Dedifferentiated amniotic fluid mesenchymal stem cell (primary cell): ENCODE measurements at regions not wholly inside any gene's neighbourhood (a gene's known extent, or its start where the extent isn't known, plus 50 kb on each side); places are given as distances from the start of the nearest gene placed in this dataset.

Source experiments
- DNase-seq: peaks from one replicate; pipeline ENCODE4 v3.0.0-alpha.2; 2016; ENCODE audit errors: extremely low spot score

GRCh38 chr11:26777372-26777808 is 55.5 kb upstream of the SLC5A12 start:
- no peak for DNase-seq

- DNase-seq, result peak; percentile 43
Measured at GRCh38 chr11:26778000-26778757, 56.3 kb upstream of the SLC5A12 start.

DNA sequence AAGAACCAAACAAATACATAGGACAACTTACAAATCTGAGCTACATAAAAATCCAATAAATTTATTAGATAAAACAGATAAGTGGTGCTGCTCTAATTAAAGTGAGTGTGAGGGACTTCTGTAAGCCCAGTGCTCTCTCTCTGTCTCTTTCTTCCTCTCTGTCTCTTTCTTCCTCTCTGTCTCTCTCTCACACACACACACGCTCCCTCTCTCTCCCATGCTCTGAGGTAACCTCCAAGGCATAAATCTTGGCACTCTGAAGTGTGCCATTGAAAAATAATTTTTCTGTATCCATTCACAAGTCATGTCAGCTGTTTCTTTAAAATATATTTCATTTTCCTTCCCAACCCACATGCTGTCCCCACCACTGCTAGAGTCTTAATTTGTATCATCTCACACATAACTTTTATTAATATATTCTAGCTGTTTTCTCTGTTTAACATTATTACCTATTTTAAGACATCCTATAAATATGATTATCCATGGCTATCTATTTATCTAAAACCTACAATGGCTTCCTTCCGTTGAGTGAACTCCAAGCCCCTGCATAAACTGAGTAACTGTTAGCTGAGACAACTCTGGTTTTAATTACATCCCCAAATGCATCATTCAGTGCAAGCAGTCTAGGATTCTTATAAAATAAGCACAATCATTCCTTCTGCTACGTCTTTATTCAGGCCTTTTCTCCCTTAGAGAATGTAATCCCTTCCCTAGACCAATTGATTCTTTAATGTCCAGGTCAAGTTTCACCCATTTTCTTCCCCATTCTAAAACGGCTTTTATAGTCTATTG is 57.4 kb upstream of the SLC5A12 start:
- no peak for DNase-seq

GRCh38 chr11:26780376-26781085 is 58.7 kb upstream of the SLC5A12 start:
- DNase-seq, result peak; percentile 54

DNA sequence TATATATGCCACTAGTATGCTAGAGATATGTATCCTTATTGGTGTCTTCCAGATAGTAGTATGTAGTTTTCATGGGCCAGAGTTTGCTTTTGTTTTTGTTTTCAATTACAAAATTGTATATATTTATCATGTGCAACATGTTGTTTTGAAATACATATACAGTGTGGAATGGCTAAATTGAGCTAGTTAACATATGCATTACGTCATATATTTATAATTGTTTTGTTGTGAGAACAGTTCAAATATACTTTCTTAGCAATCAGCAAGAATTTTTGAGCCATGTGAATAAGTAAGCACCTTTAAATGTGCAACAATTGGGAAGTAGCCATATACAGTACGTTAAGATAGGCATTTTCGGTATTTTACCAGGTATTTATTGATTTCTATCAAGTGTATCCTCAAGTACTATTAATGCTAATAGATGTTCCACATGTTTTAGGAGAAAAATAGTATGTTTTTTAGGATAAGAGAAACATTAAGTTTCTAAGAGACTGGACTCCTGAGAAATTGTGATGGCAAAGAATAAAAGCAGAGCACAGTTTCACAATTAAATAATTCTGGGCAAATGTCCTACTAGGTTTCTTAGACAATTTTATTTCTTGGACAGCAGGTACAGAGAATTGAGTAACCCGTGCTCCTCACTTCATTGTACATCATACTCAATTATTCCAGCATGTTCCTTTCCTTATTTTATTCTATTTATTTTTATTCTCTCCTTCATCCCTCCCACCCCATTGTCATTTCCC is 60.5 kb upstream of the SLC5A12 start:
- no peak for DNase-seq

- no peak for DNase-seq
Measured at GRCh38 chr11:26783997-26784396, 62.1 kb upstream of the SLC5A12 start.

DNA sequence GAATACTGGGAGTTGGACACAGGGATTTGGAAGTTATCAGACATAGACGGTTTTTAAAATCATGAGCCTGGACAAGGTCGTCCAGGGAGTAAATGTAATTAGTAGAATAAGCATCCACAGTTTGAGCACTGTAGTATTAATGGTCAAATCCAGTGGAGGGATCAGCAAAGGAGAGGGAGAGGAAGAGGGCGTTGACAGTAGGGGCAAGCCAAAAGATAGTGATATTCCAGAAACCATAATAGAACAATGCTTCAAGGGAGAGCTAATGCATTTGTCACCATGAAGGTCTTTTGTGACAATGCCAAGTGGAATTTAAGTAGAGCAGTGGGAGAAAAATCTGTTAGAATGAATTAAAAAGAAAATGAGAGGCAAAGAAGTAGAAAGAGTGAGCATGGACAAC is 68.9 kb upstream of the SLC5A12 start:
- DNase-seq, result no peak

GRCh38 chr11:26792941-26793340 is 71.1 kb upstream of the SLC5A12 start:
- DNase-seq, result peak; percentile 45

DNA sequence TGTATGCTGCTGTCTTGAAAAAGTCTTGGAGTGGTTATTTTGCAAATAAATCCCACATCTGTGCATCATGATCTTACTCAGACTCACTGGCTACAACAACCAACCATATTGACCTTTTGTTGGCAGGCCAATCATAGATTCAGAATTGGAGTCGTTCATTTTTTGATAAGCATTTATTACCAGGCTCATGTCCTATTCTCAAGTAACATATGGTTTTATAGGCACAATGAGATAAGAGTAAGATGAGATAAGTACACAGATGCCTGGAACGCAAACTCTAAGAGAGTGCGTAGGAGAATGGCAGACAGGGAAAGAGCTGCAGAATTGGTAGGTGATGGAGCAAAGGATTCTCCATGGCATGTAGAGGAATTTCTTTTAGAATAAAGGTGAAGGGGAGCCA is 71.6 kb upstream of the SLC5A12 start:
- DNase-seq, result no peak

GRCh38 chr11:26801601-26802000 is 79.7 kb upstream of the SLC5A12 start:
- DNase-seq, result no peak

DNA sequence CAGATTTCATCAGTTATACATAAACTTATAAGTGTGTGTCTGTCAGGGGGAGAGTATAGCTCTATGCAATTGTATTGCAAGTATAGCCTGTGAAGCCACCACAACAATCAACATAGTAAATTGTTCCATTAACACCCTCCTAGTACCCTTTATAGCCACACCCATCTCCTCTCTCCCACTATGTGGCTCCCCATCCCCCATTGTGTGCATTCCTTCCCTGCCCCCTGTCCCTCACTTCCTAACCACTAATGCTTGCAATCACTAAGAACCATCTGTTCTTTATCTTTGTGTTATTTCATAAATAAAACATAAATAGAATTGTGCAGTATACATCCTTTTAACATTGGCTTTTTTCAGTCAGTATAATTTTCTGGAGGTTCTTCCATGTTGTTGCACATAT is 83.1 kb upstream of the SLC5A12 start:
- DNase-seq, result no peak

DNA sequence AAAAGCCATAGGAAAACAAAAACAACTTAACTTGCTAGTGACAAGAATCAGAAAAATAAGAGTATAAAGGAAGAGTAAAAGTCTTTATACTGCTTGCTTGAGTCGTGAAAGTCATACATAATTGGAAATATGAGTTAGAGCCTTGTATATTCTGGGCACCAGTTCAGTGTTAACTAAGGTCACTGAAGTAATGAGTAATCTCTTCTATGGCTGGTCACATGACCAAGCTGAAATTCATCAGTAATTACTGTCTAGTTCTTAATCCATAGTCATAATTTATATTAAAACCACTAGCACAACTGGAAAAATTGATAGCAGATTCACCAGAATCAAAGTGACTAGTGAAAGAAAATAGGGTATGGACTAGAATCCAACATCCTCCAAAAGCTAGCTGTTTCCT is 84.4 kb upstream of the SLC5A12 start:
- DNase-seq, result peak; percentile 16

- DNase-seq, result peak; percentile 97
Measured at GRCh38 chr11:26820739-26821138, 98.9 kb upstream of the SLC5A12 start.

- DNase-seq, result no peak
Measured at GRCh38 chr11:26823963-26824362, 102.1 kb upstream of the SLC5A12 start.

DNA sequence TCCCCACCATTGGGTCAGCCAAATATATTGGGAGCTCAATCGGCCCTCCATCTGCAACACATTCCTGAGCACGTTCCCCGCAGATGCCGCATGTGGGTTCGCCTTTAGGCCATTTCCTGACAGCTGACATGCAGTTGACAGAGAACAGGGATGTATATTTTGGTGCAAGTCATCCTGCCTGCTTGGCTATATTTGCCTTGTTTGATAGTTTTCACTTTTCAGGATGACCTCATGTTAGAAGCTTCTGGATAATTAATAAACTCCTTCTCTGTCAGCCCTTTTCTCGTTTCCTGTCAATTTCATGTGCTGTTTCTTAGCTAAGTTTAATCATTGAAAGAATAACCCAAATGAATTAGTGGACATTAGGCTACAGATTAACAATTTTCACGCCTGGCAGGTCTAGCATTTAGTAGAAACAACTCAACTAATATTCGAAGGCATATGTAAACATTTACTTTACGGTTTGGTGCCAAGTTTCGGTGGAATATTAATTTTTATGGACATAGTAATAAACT is 105.8 kb upstream of the SLC5A12 start:
- no peak for DNase-seq

DNA sequence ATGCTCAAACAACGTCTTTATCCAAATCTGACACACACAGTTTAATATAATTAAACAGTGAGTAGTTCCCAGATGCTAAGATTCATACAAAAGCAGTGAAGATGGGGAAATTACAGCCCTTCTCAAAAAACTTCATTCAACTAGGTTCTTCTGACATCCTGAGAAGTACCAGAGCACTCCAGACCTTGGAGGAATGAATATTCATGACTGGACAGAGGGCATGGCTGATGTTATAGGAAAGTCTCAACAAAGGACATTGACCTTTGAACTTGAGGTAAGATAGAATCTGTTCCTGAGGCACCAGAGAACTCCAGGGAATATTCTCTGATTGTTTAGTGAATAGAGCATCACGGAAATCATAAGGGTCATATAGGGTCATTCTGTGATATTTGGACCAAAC is 106.4 kb upstream of the SLC5A12 start:
- DNase-seq, result no peak

GRCh38 chr11:26830218-26830617 is 108.4 kb upstream of the SLC5A12 start:
- no peak for DNase-seq

GRCh38 chr11:26830757-26831156 is 108.9 kb upstream of the SLC5A12 start:
- DNase-seq, result no peak

- DNase-seq, result no peak
Measured at GRCh38 chr11:26834601-26835000, 112.7 kb upstream of the SLC5A12 start.

- no peak for DNase-seq
Measured at GRCh38 chr11:26835611-26836010, 113.8 kb upstream of the SLC5A12 start.

DNA sequence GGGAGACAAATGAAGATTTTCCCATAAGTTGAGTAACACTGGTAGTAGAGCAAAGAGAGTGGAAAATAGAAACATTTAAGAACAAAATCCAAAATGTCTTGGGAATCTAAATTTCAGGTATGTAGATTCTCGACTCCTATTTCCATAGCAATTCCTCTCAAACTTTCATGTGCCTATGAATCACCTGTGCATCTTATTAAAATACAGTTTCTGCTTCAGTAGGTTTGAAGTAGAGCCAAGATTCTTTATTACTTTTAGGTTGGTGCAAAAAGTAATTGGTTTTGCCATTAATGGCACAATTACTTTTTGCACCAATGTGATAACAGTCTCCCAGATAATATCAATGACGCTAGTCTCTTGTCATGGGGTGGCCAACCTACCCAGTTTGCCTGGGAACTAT is 115.3 kb upstream of the SLC5A12 start:
- no peak for DNase-seq
